Kidney epithelial cell (primary cell): ENCODE measurements at regions not wholly inside any gene's neighbourhood (a gene's known extent, or its start where the extent isn't known, plus 50 kb on each side); places are given as distances from the start of the nearest gene placed in this dataset.

Experiments used
- DNase-seq: peaks from one replicate; pipeline ENCODE4 v3.0.0-alpha.2; 2010; ENCODE audit warnings: low read depth
- H3K27me3 ChIP-seq: 2 replicates; pipeline ENCODE4 v1.6.0; 2011; ENCODE audit warnings: low read length; ENCODE audit not compliant: control insufficient read depth, insufficient read depth
- H3K36me3 ChIP-seq: 2 replicates; pipeline ENCODE4 v1.5.1; 2011; ENCODE audit warnings: low read length; ENCODE audit not compliant: control insufficient read depth, insufficient read depth
- H3K4me3 ChIP-seq: 2 replicates; pipeline ENCODE4 v1.5.1; 2011; ENCODE audit warnings: low read depth, mild to moderate bottlenecking, control low read depth, low read length
- TF ChIP-seq, protein P1 (sequence below): IDR thresholded peaks from 2 replicates; pipeline ENCODE4 v1.5.1; 2011; ENCODE audit warnings: mild to moderate bottlenecking, moderate library complexity, low read length, control low read depth, inconsistent platforms; ENCODE audit not compliant: insufficient read depth, poor library complexity, severe bottlenecking

DNA sequence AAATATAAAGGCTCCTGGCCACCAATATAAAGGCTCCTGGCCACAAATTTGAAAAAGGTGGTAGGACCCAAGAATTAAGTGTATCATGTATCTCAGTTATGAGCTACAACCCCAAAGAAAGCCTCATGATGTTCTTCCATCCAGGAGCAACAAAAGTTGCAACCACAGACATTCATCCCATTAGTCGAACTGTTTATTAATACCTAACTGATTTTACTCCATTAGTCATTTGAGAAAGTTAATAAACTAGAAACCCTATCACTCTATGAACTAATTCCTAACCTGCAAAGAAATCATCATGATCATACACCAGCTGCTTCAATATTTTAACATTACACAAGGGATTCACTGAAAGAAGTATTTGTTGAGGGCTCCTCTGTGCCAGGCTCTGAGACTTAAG is 253.2 kb upstream of the GRIP1 start:
- no peaks in the 10 kb centered on the region for H3K36me3 ChIP-seq
- H3K27me3 ChIP-seq = no peaks in the 10 kb centered on the region
- H3K4me3 ChIP-seq = no peak overlapping the region
- TF ChIP-seq, protein P1, sequence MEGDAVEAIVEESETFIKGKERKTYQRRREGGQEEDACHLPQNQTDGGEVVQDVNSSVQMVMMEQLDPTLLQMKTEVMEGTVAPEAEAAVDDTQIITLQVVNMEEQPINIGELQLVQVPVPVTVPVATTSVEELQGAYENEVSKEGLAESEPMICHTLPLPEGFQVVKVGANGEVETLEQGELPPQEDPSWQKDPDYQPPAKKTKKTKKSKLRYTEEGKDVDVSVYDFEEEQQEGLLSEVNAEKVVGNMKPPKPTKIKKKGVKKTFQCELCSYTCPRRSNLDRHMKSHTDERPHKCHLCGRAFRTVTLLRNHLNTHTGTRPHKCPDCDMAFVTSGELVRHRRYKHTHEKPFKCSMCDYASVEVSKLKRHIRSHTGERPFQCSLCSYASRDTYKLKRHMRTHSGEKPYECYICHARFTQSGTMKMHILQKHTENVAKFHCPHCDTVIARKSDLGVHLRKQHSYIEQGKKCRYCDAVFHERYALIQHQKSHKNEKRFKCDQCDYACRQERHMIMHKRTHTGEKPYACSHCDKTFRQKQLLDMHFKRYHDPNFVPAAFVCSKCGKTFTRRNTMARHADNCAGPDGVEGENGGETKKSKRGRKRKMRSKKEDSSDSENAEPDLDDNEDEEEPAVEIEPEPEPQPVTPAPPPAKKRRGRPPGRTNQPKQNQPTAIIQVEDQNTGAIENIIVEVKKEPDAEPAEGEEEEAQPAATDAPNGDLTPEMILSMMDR = no peak
- no peak for DNase-seq

DNA sequence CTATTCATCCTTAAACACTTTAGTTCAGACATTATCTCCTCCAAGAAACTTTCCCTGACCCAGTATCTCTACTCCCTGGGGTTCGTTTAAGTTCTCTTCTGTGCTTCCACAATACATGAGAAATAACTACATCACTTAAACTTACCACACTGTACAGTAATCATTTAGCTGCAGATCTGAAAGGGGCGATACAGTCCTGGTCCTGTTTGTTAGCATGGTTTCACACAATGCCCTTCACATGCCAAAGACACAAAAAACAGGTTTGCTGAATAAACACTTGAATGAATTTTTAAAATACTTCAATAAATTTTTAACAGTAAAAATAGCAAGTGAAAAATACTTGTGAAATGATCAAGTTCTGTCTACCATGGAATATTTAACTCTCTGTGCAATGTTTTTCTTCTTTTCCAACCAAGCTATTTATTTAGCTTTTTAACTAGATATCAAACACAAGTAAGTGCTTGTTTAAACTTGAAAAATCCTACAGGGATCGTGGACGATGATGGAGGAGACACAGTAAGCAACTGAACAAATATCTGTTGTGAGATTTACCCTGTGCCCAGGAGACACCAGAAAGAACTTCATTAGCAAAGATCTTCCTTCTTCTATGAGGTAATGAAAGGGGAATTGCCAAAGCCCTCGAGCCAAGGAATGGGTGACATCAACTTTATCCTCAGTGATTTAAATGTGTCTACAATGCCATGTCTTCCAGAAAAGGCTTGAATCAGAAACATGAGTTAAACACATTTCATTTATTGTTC is 255.6 kb upstream of the GRIP1 start:
- Histone ChIP-seq H3K27me3 (no peaks in the 10 kb centered on the region), H3K4me3 (no peak overlapping the region), H3K36me3 (no peaks in the 10 kb centered on the region)
- no peak for DNase-seq
- TF ChIP-seq, protein P1 = no peak

GRCh38 chr12:66941150-66941549 is 262.3 kb upstream of the GRIP1 start:
- TF ChIP-seq, protein P1 = no peak
- no peak for DNase-seq

DNA sequence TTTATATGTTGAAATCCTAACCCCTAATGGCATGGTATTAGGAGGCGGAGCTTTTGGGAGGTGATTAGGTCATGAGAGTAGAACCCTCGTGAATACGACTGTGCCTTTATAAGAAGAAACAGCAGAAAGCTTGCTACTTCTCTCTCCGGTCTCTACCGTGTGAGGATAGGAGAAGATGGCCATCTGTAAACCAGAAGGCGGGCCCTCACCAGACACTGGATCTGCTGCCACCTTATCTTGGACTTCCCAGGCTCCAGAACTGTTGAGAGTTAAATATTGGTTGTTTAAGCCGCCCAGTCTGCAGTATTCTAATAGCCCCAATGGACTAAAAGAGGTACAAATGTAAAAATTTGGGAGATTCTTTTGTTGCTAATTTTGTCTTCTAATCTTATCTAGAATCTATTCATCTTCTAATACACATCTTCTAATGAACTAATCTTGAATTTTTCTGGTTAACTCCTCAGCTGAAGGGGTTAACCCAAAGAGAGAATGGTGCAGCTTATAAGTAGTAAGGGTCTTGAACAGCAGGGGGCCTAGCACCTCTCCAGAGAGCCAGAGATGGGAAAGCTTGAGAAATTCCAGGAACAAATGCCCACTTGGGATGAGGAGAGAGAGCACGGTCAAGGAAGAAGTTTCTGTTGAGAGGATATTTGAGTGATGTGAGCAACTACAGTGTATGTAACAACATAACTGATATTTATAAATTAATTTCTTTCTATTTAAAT is 264.0 kb upstream of the GRIP1 start:
- Histone ChIP-seq H3K36me3 (no peaks in the 10 kb centered on the region), H3K4me3 (no peak overlapping the region), H3K27me3 (no peaks in the 10 kb centered on the region)
- no peak for DNase-seq
- TF ChIP-seq, protein P1 = no peak

More at GRCh38 chr12:66941150-66941549, 262.3 kb upstream of the GRIP1 start:
- H3K36me3 ChIP-seq = no peaks in the 10 kb centered on the region
- no peak overlapping the region for H3K4me3 ChIP-seq
- H3K27me3 ChIP-seq = no peaks in the 10 kb centered on the region

- no peak for DNase-seq
- Histone ChIP-seq H3K4me3 (no peak overlapping the region), H3K27me3 (no peaks in the 10 kb centered on the region), H3K36me3 (no peaks in the 10 kb centered on the region)
- TF ChIP-seq, protein P1 = no peak
These were observed 265.5 kb upstream of the GRIP1 start for GRCh38 chr12:66944365-66944764.
